KMS-11 (cell line): ENCODE measurements at regions not wholly inside any gene's neighbourhood (a gene's known extent, or its start where the extent isn't known, plus 50 kb on each side); places are given as distances from the start of the nearest gene placed in this dataset.

Experiments
- H2AFZ ChIP-seq: fragments of 200-600 bp; sonication (generic); 2 replicates; pipeline ENCODE4 v1.6.1; 2016; ENCODE audit warnings: antibody characterized with exemption, mixed run types, low read depth
- H3K27ac ChIP-seq: fragments of 200-600 bp; sonication (generic); 2 replicates; pipeline ENCODE4 v1.6.1; 2016; ENCODE audit warnings: mild to moderate bottlenecking, mixed run types
- H3K27me3 ChIP-seq: fragments of 200-600 bp; sonication (generic); 2 replicates; pipeline ENCODE4 v1.6.1; 2017; ENCODE audit warnings: mild to moderate bottlenecking, low read depth, mixed run types, moderate library complexity; ENCODE audit not compliant: insufficient read depth
- H3K36me3 ChIP-seq: fragments of 200-600 bp; sonication (generic); 2 replicates; pipeline ENCODE4 v1.6.1; 2017; ENCODE audit warnings: mild to moderate bottlenecking, mixed run types; ENCODE audit not compliant: insufficient read depth
- H3K4me1 ChIP-seq: fragments of 200-600 bp; sonication (generic); 2 replicates; pipeline ENCODE4 v1.6.1; 2016; ENCODE audit warnings: mild to moderate bottlenecking, low read depth, mixed run types; ENCODE audit not compliant: poor library complexity, severe bottlenecking
- H3K4me2 ChIP-seq: fragments of 200-600 bp; sonication (generic); 2 replicates; pipeline ENCODE4 v1.7.0; 2016; ENCODE audit warnings: mild to moderate bottlenecking, mixed run types
- H3K4me3 ChIP-seq: fragments of 200-600 bp; sonication (generic); IDR thresholded peaks from 2 replicates; pipeline ENCODE4 v1.6.1; 2017; ENCODE audit warnings: low read depth, low read length, mixed read lengths; ENCODE audit not compliant: insufficient read depth
- H3K79me2 ChIP-seq: fragments of 200-600 bp; sonication (generic); 2 replicates; pipeline ENCODE4 v1.6.1; 2016; ENCODE audit warnings: low read depth, mixed run types; ENCODE audit not compliant: insufficient read depth
- H3K9ac ChIP-seq: fragments of 200-600 bp; sonication (generic); 2 replicates; pipeline ENCODE4 v1.6.1; 2016; ENCODE audit warnings: mild to moderate bottlenecking, mixed run types
- H4K20me1 ChIP-seq: fragments of 200-600 bp; sonication (generic); 2 replicates; pipeline ENCODE4 v1.6.1; 2016; ENCODE audit warnings: mild to moderate bottlenecking, mixed run types; ENCODE audit not compliant: insufficient read depth
- CTCF ChIP-seq: fragments of 200-600 bp; sonication (generic); conservative IDR thresholded peaks from 2 replicates; pipeline ENCODE4 v1.6.1; 2017; ENCODE audit warnings: low read depth, mild to moderate bottlenecking, antibody characterized with exemption, low read length, moderate library complexity, mixed read lengths

DNA sequence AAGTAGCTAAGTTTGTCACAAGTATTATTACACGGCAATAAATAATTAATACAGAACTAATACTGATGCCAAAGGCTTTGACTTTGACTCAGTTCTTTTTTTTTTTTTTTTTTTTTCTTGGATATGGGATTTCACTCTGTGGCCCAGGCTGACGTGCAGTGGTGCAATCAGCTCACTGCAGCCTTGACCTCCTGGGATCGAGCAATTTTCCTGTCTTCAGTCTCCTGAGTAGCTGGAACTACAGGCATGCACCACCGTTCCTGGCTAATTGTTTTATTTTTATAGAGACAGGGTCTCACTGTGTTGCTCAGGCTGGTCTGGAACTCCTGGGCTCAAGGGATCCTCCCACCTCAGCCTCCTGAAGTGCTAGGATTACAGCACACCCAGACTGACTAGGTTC is 284.5 kb downstream of the SS18 start:
- H3K9ac ChIP-seq, result no peak overlapping the region
- H3K4me2 ChIP-seq, result no peak overlapping the region
- no peak for TF ChIP-seq CTCF
- no peaks in the 10 kb centered on the region for H3K4me1 ChIP-seq
- no peak overlapping the region for H2AFZ ChIP-seq
- no peaks in the 10 kb centered on the region for H3K36me3 ChIP-seq
- H3K79me2 ChIP-seq, result no peaks in the 10 kb centered on the region
- H4K20me1 ChIP-seq, result no peaks in the 10 kb centered on the region
- no peaks in the 10 kb centered on the region for H3K27me3 ChIP-seq
- no peak overlapping the region for H3K27ac ChIP-seq
- no peak overlapping the region for H3K4me3 ChIP-seq

DNA sequence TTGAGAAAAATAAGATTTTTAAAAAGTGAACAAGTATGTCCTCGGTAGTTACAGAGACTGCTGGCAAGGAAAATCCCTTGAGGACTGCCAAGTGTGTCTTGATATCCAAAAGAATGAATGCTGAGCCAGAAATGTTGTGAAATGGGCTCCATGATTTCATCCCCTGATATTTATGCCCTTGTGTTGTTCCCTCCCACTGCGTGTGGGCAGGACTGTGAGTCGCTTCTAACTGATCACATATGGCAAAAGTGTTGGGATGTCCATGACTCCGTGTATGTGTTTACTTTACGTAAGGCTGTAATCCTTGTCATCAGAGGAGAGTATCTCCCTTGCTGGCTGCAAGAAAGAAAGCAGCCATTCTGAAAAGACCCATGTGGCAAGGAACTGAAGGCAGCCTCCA is 285.1 kb downstream of the SS18 start:
- Histone ChIP-seq H3K9ac (no peak overlapping the region), H3K27ac (no peak overlapping the region), H2AFZ (no peak overlapping the region), H3K4me1 (no peaks in the 10 kb centered on the region), H3K4me3 (no peak overlapping the region), H3K36me3 (no peaks in the 10 kb centered on the region), H3K27me3 (no peaks in the 10 kb centered on the region), H4K20me1 (no peaks in the 10 kb centered on the region), H3K79me2 (no peaks in the 10 kb centered on the region), H3K4me2 (no peak overlapping the region)
- TF ChIP-seq CTCF, result no peak

DNA sequence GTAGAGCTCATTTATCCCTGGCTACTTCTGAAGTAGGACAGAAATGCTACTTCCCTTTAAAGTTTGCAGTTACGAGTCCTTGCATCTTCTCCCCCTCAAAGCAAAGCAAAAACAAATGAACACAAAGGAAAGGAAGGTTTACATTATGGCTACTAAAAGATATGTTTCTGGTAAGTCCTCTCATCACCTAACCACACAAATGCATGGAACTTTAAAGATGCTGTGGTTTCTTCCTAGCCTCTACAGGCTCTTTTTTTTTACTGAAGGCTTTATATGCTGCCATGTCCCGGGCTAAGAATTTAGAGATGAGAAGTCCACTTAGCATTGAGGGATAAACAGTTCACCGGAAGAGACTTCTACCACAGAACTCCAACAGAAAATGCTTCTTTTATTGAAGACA is 291.2 kb downstream of the SS18 start:
- TF ChIP-seq CTCF, result no peak
- H3K27ac ChIP-seq, result no peak overlapping the region
- no peaks in the 10 kb centered on the region for H3K36me3 ChIP-seq
- no peaks in the 10 kb centered on the region for H4K20me1 ChIP-seq
- no peaks in the 10 kb centered on the region for H3K4me1 ChIP-seq
- no peaks in the 10 kb centered on the region for H3K27me3 ChIP-seq
- no peaks in the 10 kb centered on the region for H3K79me2 ChIP-seq
- H3K4me3 ChIP-seq, result no peak overlapping the region
- H2AFZ ChIP-seq, result no peak overlapping the region
- no peak overlapping the region for H3K4me2 ChIP-seq
- no peak overlapping the region for H3K9ac ChIP-seq

GRCh38 chr18:25798046-25798445 is 292.4 kb downstream of the SS18 start:
- Histone ChIP-seq H3K79me2 (no peaks in the 10 kb centered on the region), H3K27ac (no peak overlapping the region), H4K20me1 (no peaks in the 10 kb centered on the region), H3K9ac (no peak overlapping the region), H3K4me3 (no peak overlapping the region), H2AFZ (no peak overlapping the region), H3K27me3 (no peaks in the 10 kb centered on the region), H3K4me2 (no peak overlapping the region), H3K36me3 (no peaks in the 10 kb centered on the region), H3K4me1 (no peaks in the 10 kb centered on the region)
- no peak for TF ChIP-seq CTCF

DNA sequence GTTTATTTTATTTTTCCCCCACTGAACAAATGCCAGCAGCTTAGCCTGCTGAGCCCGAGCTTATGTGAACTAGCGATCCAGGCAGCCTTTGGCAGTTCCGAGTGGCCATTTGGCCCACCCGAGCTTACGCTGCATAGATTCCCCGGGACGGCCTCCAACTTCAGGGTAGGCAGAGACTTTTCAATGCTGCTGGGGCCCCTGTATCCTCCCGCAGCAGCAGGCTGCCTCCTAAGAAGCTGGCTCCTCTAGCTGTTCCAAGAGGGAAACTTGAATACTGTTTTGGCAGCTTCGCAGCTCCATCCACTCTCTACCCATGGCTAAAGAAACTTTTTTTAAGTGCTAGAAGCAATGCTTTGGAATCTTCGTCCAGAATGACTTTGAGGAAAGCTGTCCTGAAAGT is 295.2 kb downstream of the SS18 start:
- H4K20me1 ChIP-seq, result no peaks in the 10 kb centered on the region
- H3K9ac ChIP-seq, result no peak overlapping the region
- H3K27ac ChIP-seq, result no peak overlapping the region
- no peaks in the 10 kb centered on the region for H3K27me3 ChIP-seq
- TF ChIP-seq CTCF, result no peak
- H2AFZ ChIP-seq, result no peak overlapping the region
- no peaks in the 10 kb centered on the region for H3K79me2 ChIP-seq
- no peak overlapping the region for H3K4me3 ChIP-seq
- H3K4me2 ChIP-seq, result no peak overlapping the region
- H3K4me1 ChIP-seq, result no peaks in the 10 kb centered on the region
- H3K36me3 ChIP-seq, result no peaks in the 10 kb centered on the region
